B cell (primary cell): ENCODE measurements at regions not wholly inside any gene's neighbourhood (a gene's known extent, or its start where the extent isn't known, plus 50 kb on each side); places are given as distances from the start of the nearest gene placed in this dataset.

Source experiments
- ATAC-seq: fragments of 200-7000 bp; cut with Tn5 transposase; one replicate; pipeline ENCODE4 v1.10.0; 2021; ENCODE audit warnings: low read depth, mild to moderate bottlenecking, moderate number of reproducible peaks, moderate library complexity
- CTCF ChIA-PET: fragments of 350-600 bp; sonication (Branson Sonifier 250); formaldehyde crosslinking; loops from one replicate; lab custom pipeline; 2021; ENCODE audit warnings: antibody characterized with exemption, inconsistent platforms; lab: Charles Lee
- POLR2A ChIA-PET: fragments of 350-600 bp; sonication (Branson Sonifier 250); formaldehyde crosslinking; loops from one replicate; lab custom pipeline; 2021; ENCODE audit warnings: antibody characterized with exemption; lab: Charles Lee
- DNase-seq: peaks from one replicate; pipeline ENCODE4 v3.0.0; 2013
- H2AFZ ChIP-seq: 2 replicates; pipeline ENCODE4 v1.6.1; 2012; ENCODE audit warnings: mild to moderate bottlenecking, low read depth, low read length; ENCODE audit not compliant: insufficient read depth, poor library complexity, severe bottlenecking
- H3K27ac ChIP-seq, 2 donors: 1 replicate in 1 of 2; 2 replicates in 1 of 2; pipeline ENCODE4 v1.5.1; 2012 to 2013; ENCODE audit warnings: low read length in 2 of 2, mild to moderate bottlenecking in 2 of 2, moderate library complexity in 1 of 2
- H3K27me3 ChIP-seq, 4 experiments: fragments of 200-600 bp in 1 of 4; sonication (generic) in 1 of 4; replicated peaks in 1 of 4; 1 replicate in 2 of 4; 2 replicates in 2 of 4; pipeline versions ENCODE4 v1.6.1 to v1.7.0; 2013 to 2016; ENCODE audit warnings: low read length in 3 of 4, mild to moderate bottlenecking in 2 of 4, mixed read lengths in 1 of 4, moderate library complexity in 1 of 4; ENCODE audit not compliant: insufficient read depth in 4 of 4, control insufficient read depth in 3 of 4; ENCODE audit errors: control extremely low read depth in 1 of 4
- H3K36me3 ChIP-seq, 2 experiments: replicated peaks in 1 of 2; 1 replicate in 1 of 2; 2 replicates in 1 of 2; pipeline versions ENCODE4 v1.6.1 to v1.7.1; 2013; ENCODE audit warnings: low read length in 1 of 2; ENCODE audit not compliant: insufficient read depth in 2 of 2, control insufficient read depth in 1 of 2; ENCODE audit errors: control extremely low read depth in 1 of 2, extremely low read depth in 1 of 2
- H3K4me1 ChIP-seq, 2 donors: fragments of 200-600 bp in 1 of 2; sonication (generic) in 1 of 2; 1 replicate in 1 of 2; 2 replicates in 1 of 2; pipeline versions ENCODE4 v1.5.1 to v1.6.1; 2013 to 2017; ENCODE audit warnings: low read length in 2 of 2; ENCODE audit not compliant: control insufficient read depth in 2 of 2, insufficient read depth in 2 of 2
- H3K4me2 ChIP-seq: replicated peaks from 2 replicates; pipeline ENCODE3; 2012; ENCODE audit warnings: mild to moderate bottlenecking, low read depth, low read length; ENCODE audit not compliant: poor library complexity, severe bottlenecking
- H3K4me3 ChIP-seq, 5 experiments: fragments of 200-600 bp in 1 of 5; sonication (generic) in 1 of 5; 1 replicate in 3 of 5; 2 replicates in 2 of 5; pipeline versions ENCODE4 v1.5.1 to v1.7.0; 2011 to 2016; ENCODE audit warnings: low read length in 4 of 5, mild to moderate bottlenecking in 4 of 5, low read depth in 2 of 5, control low read depth in 1 of 5, moderate library complexity in 1 of 5; ENCODE audit not compliant: insufficient read depth in 1 of 5; ENCODE audit errors: control extremely low read depth in 1 of 5, extremely low read depth in 1 of 5
- H3K79me2 ChIP-seq: fragments of 200-600 bp; sonication (generic); one replicate; pipeline ENCODE4 v1.6.0; 2016; ENCODE audit warnings: low read length; ENCODE audit not compliant: control insufficient read depth, insufficient read depth
- H3K9ac ChIP-seq: fragments of 200-600 bp; sonication (generic); 2 replicates; pipeline ENCODE4 v1.6.1; 2017; ENCODE audit warnings: mild to moderate bottlenecking, low read length, moderate library complexity
- H3K9me3 ChIP-seq, 3 donors: one replicate each; pipeline versions ENCODE4 v1.6.1 to v1.7.1; 2013; ENCODE audit warnings: low read length in 2 of 3; ENCODE audit not compliant: control insufficient read depth in 2 of 3, insufficient read depth in 1 of 3; ENCODE audit errors: control extremely low read depth in 1 of 3
- H4K20me1 ChIP-seq: 2 replicates; pipeline ENCODE4 v1.6.0; 2012; ENCODE audit warnings: mild to moderate bottlenecking, low read length; ENCODE audit not compliant: insufficient read depth, control insufficient read depth, poor library complexity, severe bottlenecking
- H3K27ac Mint-ChIP-seq: one replicate; pipeline ENCODE4 v1.8.0; 2021; ENCODE audit warnings: mixed read lengths
- H3K27me3 Mint-ChIP-seq: one replicate; pipeline ENCODE4 v1.8.0; 2021; ENCODE audit warnings: mixed read lengths
- H3K4me1 Mint-ChIP-seq: one replicate; pipeline ENCODE4 v1.8.0; 2021; ENCODE audit warnings: mixed read lengths
- H3K4me3 Mint-ChIP-seq: one replicate; pipeline ENCODE4 v1.8.0; 2021; ENCODE audit warnings: mixed read lengths
- H3K9me3 Mint-ChIP-seq: one replicate; pipeline ENCODE4 v1.8.0; 2022; ENCODE audit warnings: mixed read lengths; ENCODE audit not compliant: insufficient read depth
- CTCF ChIP-seq: fragments of 200-600 bp; IDR thresholded peaks from one replicate; pipeline ENCODE4 v1.8.0; 2022; ENCODE audit warnings: antibody characterized with exemption, mild to moderate bottlenecking
- EZH2 ChIP-seq: IDR thresholded peaks from 2 replicates; pipeline ENCODE4 v1.6.1; 2012; ENCODE audit warnings: borderline replicate concordance, low read depth, mild to moderate bottlenecking, moderate library complexity, low read length; ENCODE audit not compliant: insufficient read depth, poor library complexity, severe bottlenecking
- WGBS: methylation state at CpG from one replicate; pipeline ENCODE4 v1.1.5; 2013; ENCODE audit warnings: missing lambda C conversion rate; ENCODE audit not compliant: insufficient coverage; 5-methylcytosine and 5-hydroxymethylcytosine counted together
- intact Hi-C: fragments of 100-400 bp; cut with micrococcal nuclease; formaldehyde crosslinking; loops from one replicate; pipeline ENCODE4 v1.10.0; 2022

DNA sequence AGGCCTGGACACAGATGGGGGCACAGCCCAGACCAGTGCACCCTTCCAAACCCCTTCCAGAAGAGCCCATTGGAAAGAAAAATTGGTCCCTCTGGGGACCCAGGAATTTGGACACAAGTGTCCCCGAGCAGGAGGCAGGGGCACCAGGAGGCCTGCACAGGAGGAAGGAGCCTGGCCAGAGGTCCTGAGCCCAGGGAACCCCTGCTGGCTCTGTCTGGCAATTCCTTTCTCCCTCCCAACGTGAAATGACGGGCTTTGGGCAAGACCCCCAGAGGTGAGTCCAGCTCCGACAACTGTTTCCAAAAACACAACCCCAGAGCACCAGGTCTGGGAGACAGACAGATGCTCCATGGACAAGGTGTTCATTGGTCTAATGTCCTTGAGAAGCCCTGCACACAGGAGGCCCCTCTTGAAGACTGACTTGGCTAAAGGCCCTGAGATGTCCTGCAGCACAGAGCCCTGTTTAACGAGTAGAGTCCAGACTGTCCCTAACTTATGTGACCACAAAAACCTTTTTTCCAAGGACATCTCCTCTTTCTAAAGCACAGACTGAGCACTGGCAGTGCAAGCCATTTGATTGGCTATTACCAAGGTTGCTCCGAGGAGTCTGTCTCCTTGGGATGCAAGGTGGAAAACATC, 150.7 kb downstream of the OAT start:
- TF ChIP-seq EZH2 (no peak), CTCF (no peak)
- Mint-ChIP-seq H3K27ac (no peak overlapping the region), H3K9me3 (peaks cover 4% of the 10 kb centered on the region), H3K4me3 (no peak overlapping the region), H3K4me1 (no peaks in the 10 kb centered on the region), H3K27me3 (peaks cover 13% of the 10 kb centered on the region)
- Histone ChIP-seq H3K4me3 (no peak overlapping the region), H3K9ac (no peak overlapping the region), H2AFZ (no peak overlapping the region), H3K4me1 (no peaks in the 10 kb centered on the region), H4K20me1 (no peaks in the 10 kb centered on the region), H3K4me2 (no peak overlapping the region), H3K27me3 (no peaks in the 10 kb centered on the region), H3K36me3 (no peaks in the 10 kb centered on the region), H3K27ac (no peak overlapping the region), H3K9me3 (peaks cover 0 to 19% (median 15%) of the 10 kb centered on the region in 3 donors), H3K79me2 (no peaks in the 10 kb centered on the region)
- WGBS: 89% methylated on average over 6 of the region's 6 CpGs
- intact Hi-C loops: no loop called here
- ATAC-seq: no peak
- DNase-seq: no peak
- ChIA-PET POLR2A (no interaction called here), CTCF (no interaction called here)

DNA sequence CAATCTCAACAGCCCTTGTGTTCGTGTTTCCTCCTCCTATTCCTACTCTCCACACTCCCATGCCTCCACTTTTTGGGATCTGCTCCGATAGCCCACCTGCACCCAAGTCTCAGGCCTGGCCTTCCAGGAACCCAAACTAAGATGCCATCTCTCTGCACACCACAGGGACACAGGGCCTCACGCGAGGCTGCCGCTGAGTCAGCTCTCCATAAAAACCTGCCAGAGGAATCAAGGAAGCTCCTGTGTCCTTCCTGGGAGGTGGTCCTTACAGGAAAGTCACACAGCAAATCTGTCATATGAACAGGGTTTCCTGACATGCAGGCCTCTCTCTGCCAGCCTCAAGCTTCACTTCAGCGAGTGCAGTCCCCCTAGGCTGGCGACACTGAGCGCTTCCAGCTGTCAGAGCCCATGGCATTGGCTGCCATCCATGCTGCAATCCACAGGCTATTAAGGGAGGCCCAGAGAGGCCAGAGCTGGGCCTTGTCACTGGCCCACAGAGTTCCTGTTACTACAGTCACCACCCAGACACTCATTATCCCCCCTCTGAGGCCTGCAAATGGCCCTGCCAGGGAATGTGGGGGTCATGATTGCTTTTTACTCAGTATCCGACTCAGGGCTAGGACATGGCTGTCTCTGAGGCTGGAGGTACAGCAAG, 151.4 kb downstream of the OAT start:
- no peak for TF ChIP-seq CTCF
- no peaks in the 10 kb centered on the region for H3K4me1 ChIP-seq
- no peaks in the 10 kb centered on the region for H3K36me3 ChIP-seq
- DNase-seq (no peak), ATAC-seq (no peak)
- intact Hi-C loops: no loop called here
- no peak overlapping the region for H3K27ac Mint-ChIP-seq
- 94% methylated on average over 9 of the region's 9 CpGs for WGBS
- H3K9ac ChIP-seq: no peak overlapping the region
- H3K27me3 ChIP-seq: no peaks in the 10 kb centered on the region
- H3K9me3 ChIP-seq: peaks cover 0 to 13% (median 8%) of the 10 kb centered on the region in 3 donors
- no peak overlapping the region for H3K27ac ChIP-seq
- H3K79me2 ChIP-seq: no peaks in the 10 kb centered on the region
- H3K4me2 ChIP-seq: no peak overlapping the region
- H2AFZ ChIP-seq: no peak overlapping the region
- H3K4me3 ChIP-seq: no peak overlapping the region
- peaks cover 2% of the 10 kb centered on the region for H3K9me3 Mint-ChIP-seq
- peaks cover 13% of the 10 kb centered on the region for H3K27me3 Mint-ChIP-seq
- no peak overlapping the region for H3K4me3 Mint-ChIP-seq
- ChIA-PET CTCF (interaction anchor here (1.1 to 1.2 kb wide), 2 partner anchors 9 to 279 kb away, joined by 3 to 4 read pairs; no protein-coding TSS in a partner anchor), POLR2A (no interaction called here)
- H4K20me1 ChIP-seq: no peaks in the 10 kb centered on the region
- H3K4me1 Mint-ChIP-seq: no peaks in the 10 kb centered on the region
